ENCODE measurements at regions not wholly inside any gene's neighbourhood (a gene's known extent, or its start where the extent isn't known, plus 50 kb on each side); places are given as distances from the start of the nearest gene placed in this dataset.

GRCh38 chr3:6222069-6222468, 638.8 kb upstream of the GRM7 start:
- intact Hi-C loops (cut with DNase I): no loop called here
- DNase-seq: no peak

DNA sequence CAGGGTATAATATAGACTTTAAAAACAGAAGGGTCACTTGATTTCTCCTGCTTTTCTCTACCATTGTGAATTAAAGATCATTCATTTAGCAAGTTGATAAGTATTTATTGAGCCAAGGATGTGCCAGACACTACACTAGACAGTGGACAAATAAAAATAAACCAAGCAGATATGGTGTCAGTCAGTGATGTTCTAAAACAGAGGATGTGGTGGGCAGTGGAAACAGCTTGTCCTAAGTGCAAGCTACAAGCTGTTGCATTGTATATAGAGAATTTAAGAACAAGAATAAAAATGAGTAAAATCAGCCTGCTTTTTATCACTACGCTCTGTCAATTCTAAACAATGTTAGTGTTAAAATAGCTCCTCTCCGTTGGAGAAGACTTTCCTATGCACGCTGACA, 637.3 kb upstream of the GRM7 start:
- intact Hi-C loops (cut with DNase I): no loop called here
- DNase-seq: no peak

- no peak for DNase-seq
- intact Hi-C loops (cut with DNase I): no loop called here
Observed at GRCh38 chr3:6228958-6229683, 631.8 kb upstream of the GRM7 start.

DNA sequence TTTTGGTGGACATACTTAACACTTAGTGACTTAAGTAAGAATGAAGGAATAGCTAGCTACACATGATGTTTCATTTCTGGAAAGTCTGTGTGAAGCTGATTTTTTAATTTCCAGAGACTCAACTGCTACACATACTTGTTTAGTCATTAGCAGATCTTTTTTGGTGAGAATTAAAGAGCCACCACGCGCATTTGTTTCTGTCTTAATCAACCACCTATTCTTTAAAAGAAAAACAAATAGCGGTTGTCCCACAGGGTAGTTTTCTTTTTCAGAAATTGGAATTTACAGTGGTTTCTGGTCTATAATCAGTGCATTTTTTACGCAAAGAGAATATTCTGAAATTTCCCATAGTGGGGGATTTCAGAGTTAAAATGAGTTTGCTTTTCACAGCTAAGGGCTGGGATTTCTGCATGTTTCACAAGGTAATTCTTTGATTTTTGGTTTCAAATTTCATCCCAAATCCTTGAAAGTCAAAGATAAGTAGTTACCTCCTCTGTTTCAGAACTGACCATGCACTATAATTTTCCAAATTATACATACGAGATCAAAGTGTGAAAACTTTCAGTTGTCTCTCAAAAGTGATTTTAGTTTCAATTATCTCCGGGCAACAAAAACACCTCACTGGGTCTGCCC, 631.0 kb upstream of the GRM7 start:
- no peak for DNase-seq
- intact Hi-C loops (cut with DNase I): no loop called here

DNA sequence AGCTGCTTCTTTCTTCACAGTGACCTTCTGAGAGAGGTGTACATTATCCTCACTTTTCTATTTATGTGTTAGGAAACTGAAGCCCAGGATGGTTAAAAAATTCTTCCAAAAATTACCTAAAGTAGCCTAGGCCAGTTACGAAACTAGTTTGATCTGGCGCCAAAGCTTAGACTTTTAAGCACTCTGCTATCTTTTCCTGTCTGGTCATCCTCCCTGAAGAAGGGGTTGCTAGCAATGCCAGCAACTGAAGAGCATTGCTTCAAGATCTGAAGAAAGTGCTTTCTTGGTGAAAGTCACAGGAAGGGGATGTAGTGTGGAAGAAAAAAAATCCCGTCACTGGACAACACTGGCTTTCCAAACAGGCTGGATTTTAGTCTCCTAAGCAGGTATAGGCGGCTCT, 618.8 kb upstream of the GRM7 start:
- intact Hi-C loops (cut with DNase I): no loop called here
- DNase-seq: no peak

DNA sequence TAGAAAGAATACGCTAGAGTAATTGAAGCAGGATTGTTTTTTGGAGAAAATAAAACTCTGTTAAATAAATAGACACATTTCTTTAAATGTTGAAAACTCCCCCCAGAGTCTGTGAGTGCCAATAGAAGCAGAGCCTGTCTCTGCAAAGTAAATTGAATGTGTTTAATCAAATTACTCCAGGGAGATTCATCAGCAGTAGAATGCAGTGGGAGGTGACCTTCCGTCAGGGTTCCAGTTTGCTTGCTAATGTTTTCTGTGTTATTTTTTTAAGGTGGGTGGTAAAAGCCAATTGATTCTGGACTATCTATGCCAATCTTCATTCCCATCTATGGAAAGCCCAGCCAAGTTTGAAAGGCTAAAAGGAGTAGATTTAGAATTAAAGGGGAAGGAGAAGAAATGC, 612.4 kb upstream of the GRM7 start:
- no peak for DNase-seq
- intact Hi-C loops (cut with DNase I): no loop called here

DNA sequence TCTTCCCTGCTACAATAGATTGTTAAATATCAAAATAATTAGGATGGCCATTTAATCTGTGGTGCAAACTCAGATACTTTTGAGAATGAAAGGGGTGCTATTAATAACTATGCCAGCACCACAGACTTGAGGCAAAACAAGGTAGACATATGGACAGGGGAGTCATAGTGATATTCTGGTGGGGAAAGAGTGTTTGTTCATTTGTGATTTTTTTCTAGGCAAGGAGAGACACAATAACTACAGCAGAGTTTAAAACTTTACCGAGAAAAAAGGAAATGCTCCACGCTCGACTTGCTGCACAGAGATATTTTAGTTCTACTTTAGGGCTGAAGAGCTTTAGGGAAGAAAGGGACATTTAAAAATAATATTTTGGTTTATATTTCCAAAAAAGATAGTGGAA, 611.2 kb upstream of the GRM7 start:
- intact Hi-C loops (cut with DNase I): no loop called here
- no peak for DNase-seq

DNA sequence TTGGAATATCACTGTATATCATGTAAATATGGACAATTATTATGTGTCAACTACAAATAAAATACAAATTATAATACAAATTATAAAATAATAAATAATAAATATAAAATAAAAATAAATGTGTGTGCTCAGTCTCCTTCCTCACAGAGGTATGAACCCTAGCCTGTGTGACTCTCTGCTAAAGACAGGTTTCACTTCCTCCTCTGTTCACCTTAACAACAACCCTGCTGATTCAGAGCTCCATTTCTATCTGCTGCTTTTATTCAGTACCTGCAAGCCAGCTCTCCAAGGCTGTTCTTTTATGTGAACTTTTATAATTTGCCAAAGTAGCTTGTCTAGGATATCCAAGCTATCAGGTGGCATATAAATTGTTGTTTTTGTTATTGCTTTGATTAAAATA, 610.7 kb upstream of the GRM7 start:
- DNase-seq: no peak
- intact Hi-C loops (cut with DNase I): no loop called here

GRCh38 chr3:6251612-6252400, 609.1 kb upstream of the GRM7 start:
- intact Hi-C loops (cut with DNase I): no loop called here
- DNase-seq: no peak

GRCh38 chr3:6254490-6254889, 606.4 kb upstream of the GRM7 start:
- intact Hi-C loops (cut with DNase I): no loop called here

DNA sequence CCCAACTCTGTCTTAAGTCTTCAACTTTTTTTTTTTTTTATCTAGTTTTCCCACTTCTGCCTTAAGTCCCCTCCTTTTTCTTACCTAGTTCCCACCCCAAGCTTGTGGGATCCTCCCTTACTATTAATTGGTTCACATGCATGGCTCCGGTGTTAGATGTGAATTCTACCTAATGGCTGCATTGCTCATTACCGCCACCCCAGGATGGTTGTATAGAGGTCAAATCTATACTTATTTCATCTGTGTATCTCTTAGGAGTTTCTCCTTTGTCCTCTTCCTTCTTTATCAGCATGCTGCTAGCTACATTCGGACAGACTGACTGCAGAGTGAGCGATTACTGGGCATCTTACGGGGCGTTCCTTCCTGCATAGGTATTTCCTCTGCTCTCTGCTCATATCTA, 605.7 kb upstream of the GRM7 start:
- intact Hi-C loops (cut with DNase I): no loop called here
- no peak for DNase-seq

More at GRCh38 chr3:6254490-6254889, 606.4 kb upstream of the GRM7 start:
- no peak for DNase-seq

GRCh38 chr3:6260551-6261191, 600.2 kb upstream of the GRM7 start:
- DNase-seq: no peak
- intact Hi-C loops (cut with DNase I): no loop called here

DNA sequence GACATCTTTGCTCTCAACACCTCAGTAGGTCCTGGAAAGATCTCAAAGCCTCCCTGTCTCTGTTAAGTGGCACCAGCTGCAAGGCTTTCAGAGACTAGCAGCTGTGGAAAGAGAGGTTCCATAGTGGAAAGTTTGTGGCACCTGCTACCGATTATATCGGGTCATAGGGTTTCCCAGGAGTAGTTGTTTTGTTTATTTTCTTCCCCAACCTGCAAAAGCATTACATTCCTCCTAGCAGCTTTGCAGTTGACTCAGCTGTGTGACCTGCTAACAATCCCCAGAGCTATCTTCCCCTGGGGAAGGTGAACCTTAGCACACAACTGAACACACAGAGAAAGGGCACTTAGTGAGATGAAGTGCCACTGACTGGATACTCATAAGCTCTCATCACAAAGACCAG, 598.9 kb upstream of the GRM7 start:
- intact Hi-C loops (cut with DNase I): no loop called here
- no peak for DNase-seq

DNA sequence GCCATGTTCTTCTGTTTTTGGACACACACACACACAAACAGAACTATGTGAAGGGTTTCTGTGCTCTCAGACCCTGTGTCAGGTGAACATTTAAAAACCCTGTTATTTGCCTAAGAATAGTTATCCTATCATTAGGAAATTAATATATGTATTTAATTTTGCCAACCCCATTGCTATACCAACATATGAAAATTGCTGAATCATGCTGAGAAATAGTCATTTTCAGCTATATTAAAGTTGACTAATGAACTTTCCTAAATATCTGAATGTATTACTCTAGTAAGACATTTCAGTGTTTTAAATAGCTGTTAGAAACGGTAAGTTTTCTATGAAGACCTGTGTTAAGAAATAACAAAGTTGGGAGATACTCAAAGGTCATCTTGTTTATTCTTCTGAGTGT, 596.9 kb upstream of the GRM7 start:
- DNase-seq: no peak
- intact Hi-C loops (cut with DNase I): no loop called here

- DNase-seq: no peak
- intact Hi-C loops (cut with DNase I): no loop called here
Observed at GRCh38 chr3:6264906-6265305, 596.0 kb upstream of the GRM7 start.

GRCh38 chr3:6266135-6266534, 594.8 kb upstream of the GRM7 start:
- intact Hi-C loops (cut with DNase I): no loop called here
- DNase-seq: no peak

DNA sequence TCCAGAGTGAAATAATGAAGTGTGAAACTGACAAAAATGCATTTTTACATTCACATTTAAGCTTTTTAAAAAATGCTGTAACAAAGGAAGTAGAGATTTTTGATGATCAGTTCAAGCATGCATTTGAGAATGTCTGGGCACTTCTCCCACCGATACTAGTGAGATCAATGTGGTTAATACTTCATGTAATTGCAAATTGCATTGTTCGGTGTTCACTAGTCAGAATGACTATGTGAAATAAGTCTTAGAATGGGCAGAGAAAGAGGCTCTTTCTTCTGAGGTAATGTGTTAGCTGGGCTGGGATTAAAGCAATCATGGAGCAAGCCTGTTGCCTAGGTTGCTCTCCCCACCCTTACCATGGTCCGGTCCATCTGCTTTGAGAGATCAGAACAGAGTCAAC, 587.0 kb upstream of the GRM7 start:
- intact Hi-C loops (cut with DNase I): no loop called here
- DNase-seq: no peak

DNA sequence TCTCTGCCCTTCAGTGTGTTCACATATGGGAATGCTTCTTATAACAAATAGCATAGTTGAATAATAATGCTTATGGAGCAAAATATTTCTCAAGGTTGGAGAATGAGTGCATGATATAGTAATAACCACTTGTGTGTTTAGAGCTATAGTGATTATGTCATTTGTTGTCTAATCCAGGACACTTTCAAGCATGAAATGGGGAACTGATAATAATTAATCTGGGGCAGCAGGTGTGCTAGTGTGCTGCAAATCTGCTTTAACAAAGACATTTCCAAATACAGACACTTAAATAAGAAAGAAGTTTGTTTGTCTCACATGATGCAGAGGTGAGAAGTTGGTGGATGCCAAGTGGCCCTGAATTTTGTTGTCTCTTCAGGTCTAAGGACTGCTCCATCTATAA, 579.3 kb upstream of the GRM7 start:
- DNase-seq: no peak

DNA sequence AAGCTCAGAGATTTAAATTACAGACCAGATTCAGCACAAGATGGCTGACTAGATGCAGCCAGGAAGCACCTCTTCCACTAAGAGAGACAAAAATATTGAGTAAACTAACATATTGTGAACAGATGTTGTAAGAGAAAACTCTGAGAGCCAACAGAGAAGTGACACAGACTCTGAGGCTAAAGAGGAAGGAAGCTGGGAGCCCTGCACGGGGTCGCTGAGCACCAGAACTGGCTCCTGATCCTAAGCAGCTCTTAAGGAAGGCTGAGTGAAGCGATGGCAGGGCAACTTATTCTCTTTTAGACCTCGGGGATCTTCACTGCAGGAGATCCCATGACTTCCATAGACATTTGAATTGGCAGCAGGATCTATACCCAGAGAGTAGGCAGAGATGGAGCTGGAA, 578.0 kb upstream of the GRM7 start:
- DNase-seq: peak in 1 of 10 donors; percentile 73
- intact Hi-C loops (cut with DNase I): no loop called here

More for the DNA sequence above, 579.3 kb upstream of the GRM7 start:
- intact Hi-C loops (cut with DNase I): no loop called here

GRCh38 chr3:6287088-6287875, 573.6 kb upstream of the GRM7 start:
- intact Hi-C loops (cut with DNase I): no loop called here

More at GRCh38 chr3:6287088-6287875, 573.6 kb upstream of the GRM7 start:
- DNase-seq: no peak

All from posterior cingulate gyrus (tissue), 11 donors.